Uterus (tissue), 2 donors: ENCODE measurements at regions not wholly inside any gene's neighbourhood (a gene's known extent, or its start where the extent isn't known, plus 50 kb on each side); places are given as distances from the start of the nearest gene placed in this dataset.

Source experiments
- POLR2A ChIP-seq, 2 donors: fragments of 450-650 bp; IDR thresholded peaks; one replicate each; pipeline ENCODE4 v1.6.1; 2016; ENCODE audit warnings: antibody characterized with exemption in 2 of 2, mild to moderate bottlenecking in 1 of 2, moderate library complexity in 1 of 2
- TF ChIP-seq, protein P1 (sequence below), 4 experiments: fragments of 200-600 bp in 2 of 4; fragments of 450-650 bp in 2 of 4; sonication (generic) in 2 of 4; IDR thresholded peaks; one replicate each; pipeline ENCODE4 v1.5.1; 2016 to 2019; ENCODE audit warnings: antibody characterized with exemption in 4 of 4, mild to moderate bottlenecking in 2 of 4, moderate library complexity in 1 of 4

DNA sequence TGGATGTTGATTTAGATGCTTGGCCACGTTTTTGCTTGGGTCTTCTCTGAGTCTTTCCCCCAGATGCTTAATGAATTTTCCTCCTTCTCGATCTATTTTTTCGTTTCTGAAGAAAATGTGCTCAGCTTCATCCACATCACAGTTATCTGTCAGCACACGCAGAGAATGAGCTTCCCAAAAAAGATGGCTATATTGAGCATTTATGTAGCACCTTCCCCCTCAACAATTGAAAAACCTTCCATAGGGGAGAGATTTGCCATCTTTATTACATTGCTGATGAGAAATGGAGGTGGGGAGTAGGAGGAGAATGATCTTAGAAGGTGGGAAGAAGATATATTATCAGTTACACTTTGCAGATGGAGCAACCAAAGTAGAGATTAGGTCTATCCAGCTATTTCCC lies 228.1 kb upstream of the PHYHIPL start:
- TF ChIP-seq, protein P1, sequence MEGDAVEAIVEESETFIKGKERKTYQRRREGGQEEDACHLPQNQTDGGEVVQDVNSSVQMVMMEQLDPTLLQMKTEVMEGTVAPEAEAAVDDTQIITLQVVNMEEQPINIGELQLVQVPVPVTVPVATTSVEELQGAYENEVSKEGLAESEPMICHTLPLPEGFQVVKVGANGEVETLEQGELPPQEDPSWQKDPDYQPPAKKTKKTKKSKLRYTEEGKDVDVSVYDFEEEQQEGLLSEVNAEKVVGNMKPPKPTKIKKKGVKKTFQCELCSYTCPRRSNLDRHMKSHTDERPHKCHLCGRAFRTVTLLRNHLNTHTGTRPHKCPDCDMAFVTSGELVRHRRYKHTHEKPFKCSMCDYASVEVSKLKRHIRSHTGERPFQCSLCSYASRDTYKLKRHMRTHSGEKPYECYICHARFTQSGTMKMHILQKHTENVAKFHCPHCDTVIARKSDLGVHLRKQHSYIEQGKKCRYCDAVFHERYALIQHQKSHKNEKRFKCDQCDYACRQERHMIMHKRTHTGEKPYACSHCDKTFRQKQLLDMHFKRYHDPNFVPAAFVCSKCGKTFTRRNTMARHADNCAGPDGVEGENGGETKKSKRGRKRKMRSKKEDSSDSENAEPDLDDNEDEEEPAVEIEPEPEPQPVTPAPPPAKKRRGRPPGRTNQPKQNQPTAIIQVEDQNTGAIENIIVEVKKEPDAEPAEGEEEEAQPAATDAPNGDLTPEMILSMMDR (IDR thresholded peaks at IDR 0.05): no peak
- TF ChIP-seq POLR2A (IDR thresholded peaks at IDR 0.05): no peak
